HG02798 (cell line): ENCODE measurements at regions not wholly inside any gene's neighbourhood (a gene's known extent, or its start where the extent isn't known, plus 50 kb on each side); places are given as distances from the start of the nearest gene placed in this dataset.

ENCODE experiments used
- ATAC-seq: cut with Tn5 transposase; IDR thresholded peaks from one replicate; pipeline ENCODE4 v1.9.1; 2021; ENCODE audit warnings: mild to moderate bottlenecking; ENCODE audit not compliant: unreplicated experiment, poor library complexity

DNA sequence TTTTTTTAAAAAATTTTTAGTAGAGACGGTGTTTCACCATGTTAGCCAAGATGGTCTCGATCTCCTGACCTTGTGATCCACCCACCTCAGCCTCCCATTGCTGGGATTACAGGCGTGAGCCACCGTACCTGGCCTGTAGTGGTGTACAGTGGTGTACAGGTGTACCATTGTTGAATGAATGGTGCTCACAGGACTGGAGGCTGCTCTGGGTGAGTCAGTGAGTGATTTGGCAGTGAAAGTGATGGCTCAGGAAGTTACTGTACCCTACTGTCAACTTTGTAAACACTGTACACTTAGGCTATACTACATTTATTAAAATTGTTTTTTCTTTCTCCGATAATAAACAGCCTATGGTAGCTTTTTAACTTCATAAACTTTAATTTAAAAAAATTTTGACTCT is 122.8 kb upstream of the EEF1E1 start:
- no peak for ATAC-seq

DNA sequence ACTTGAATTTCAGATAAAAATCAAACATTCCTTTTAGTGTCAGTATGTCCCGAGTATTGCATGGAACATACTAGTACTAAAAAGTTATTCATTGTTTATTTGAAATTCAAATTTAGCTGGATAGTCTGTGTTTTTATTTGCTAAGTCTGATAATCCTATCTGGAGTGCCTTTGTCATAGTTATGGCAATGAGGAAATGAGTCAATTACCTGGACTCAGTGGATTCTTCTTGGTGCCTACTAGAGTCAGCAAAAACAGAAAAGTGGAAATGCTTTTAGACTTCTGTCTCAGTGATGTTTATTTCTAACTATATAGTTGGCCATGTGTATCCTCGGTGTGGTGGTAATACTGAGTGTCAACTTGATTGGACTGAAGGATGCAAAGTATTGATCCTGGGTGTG is 121.3 kb upstream of the EEF1E1 start:
- ATAC-seq = no peak

DNA sequence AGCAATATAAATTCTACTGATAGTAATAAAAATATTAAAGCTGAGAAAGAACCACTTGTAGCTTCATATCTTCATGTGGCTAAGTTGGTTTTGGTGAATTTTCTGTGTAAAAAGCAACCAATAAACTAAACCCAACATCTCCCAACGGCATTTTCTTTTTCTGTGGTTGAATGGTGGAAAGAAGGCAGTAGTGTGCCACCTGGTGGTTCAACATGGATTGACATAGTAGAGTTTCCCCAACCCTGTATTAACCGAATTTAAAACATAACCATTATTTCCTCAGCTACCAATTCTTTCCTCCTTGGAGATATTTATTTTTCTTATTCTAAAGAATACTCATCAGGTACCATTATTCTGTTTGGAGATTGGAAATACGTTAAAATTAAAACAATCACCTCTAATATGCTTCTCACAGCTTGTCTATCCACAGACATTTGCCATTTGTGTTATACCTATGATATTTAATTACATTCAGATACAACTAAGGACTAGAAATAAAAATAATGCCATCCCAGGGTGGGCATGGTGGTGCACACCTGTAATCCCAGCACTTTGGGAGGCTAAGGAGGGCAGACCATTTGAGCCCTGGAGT is 117.1 kb upstream of the EEF1E1 start:
- ATAC-seq = peak; percentile 76

DNA sequence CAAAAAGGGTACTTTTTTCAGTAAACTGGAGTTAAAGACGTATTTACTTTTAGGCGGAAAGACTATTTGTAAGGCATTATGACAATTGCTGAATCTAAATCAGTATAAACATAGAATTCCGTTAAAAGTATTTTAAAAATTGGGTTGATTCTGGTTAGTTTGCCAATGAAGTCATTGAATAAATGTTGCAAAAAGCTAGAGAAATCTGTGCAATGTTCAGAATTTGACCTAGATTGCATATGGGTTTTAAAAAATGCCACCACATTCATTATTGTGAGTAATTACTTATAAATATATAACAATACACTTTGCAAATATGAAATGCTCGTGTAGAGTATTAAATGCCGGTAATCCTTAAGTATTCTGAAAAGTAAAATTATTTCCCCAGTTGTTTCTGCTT is 116.5 kb upstream of the EEF1E1 start:
- ATAC-seq = no peak

DNA sequence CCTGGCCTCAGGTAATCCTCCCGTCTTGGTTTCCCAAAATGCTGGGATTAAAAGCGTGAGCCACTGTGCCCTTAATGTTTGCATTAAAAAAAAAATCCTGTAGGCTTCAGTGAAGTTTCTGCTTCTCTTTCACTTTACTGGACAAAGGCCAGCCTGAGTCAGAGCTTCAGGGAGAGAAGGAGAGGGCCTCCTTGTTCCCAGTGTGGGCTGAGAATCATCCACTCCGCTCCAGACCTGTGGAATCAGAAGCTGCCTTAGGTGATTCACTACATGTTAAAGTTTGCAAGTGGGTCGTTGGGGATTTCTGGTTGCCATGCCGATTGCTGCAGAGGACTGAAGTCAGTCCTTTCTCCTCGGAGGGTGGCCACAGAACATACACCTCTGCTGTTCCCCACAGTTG is 113.3 kb upstream of the EEF1E1 start:
- no peak for ATAC-seq

DNA sequence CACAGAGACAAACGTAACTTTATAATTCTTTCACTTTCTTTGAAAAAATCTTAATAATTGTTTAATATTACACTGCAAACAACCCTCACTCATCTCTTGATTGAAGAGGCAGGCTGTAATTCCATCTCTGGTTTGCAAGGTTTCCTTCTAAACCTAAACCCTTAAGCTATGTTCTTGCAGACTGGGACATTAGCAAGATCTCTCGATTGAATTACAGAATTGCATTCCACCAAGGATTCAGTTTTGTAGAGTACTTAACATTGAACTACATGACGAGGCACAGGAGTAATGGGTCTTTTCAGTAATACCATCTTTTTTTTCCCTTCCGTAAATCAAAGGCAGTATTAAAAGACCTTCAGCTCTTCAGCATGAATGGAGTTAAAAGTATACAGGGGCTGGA is 111.6 kb upstream of the EEF1E1 start:
- ATAC-seq = no peak

DNA sequence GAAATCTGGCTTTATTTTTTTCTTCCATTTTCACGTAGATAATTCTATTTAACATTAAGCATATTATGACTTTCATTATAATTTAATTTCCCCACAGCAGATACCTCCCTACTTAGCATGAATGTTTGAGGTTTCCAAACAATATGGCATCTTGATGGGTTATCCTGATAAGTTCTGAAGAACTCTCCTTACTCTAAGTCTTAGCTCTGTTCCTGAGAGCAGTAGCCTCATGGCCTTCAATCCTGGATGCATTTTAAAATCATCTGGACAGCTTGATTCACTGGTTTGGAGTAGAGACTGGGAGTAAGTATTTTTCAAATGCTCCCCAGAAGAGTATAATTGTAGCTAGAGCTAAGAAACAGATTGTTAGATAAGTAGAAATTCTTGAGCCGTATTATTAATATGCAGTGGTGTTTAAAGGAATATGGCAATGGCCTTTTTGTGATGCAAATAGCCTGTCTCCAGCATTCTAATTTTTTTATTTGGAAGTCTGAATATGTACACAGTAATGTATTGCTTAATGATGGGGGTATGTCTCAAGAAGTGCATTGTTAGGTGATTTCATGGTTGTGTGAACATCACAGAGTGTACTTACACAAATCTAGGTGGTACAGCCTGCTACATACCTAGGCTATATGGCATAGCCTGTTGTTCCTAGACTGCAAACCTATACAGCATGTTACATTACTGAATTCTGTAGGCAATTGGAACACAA is 110.5 kb upstream of the EEF1E1 start:
- no peak for ATAC-seq

DNA sequence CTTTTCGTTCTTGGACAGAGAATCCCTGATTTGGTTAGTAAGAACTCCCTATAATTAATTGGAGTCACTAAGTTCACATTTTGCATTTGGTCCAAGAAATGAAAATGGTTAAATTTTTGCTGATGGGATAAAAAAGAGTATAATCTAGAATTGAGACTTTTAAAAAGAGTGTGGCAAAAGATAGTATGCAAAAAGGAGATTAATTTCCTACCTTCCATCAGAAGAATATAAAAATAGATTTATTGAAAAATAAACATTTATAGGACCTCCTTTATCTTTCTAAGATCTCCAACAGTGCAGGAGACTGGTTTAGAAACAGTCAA is 105.5 kb upstream of the EEF1E1 start:
- ATAC-seq = no peak

DNA sequence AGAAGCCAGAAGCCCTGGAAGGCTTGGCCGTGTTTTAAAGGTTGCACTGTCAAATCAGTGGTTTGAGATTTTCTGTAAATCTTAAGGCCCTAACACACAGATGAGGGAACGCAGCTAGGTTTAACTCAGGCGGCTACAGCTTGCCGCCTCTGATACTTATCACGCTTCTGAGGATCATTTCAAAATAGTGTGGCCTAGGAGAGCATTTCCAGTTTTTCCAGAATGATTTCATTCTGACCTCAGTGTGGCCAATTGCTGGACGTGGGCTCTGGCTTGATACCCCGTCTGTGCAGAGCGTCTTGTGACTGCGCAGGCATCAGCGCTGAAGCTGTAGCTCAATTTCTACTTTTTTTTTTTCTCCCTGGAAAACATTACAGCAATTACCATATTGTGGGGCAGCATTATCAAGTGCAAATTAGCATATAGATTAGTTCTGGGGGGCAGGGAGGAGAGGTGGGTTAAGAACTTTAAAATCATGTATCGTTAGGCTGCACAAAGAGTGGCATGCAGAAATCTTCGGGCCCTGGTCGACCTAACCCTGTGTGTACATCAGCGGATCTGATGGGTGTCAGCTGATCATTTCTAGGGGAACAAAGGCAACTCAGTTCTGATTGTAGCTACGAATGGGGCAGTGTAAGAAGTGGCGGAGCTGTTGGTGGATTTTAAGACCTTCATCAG is 105.0 kb upstream of the EEF1E1 start:
- ATAC-seq = no peak

DNA sequence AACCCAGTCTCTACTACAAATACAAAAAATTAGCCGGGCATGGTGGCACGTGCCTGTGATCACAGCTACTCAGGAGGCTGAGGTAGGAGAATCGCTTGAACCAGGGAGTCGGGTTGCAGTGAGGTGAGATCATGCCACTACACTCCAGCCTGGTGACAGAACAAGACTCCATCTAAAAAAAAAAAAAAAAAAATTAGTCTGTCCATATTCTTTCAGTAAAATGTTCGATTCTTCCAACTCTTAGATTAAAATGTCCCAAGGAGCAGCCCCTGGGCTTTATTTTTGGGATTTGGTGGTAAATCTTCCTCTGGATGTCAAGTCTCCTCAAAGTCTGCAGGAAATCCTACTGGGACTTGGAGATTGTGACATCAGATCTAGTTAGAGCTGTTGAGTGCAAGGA is 101.0 kb upstream of the EEF1E1 start:
- ATAC-seq = no peak

DNA sequence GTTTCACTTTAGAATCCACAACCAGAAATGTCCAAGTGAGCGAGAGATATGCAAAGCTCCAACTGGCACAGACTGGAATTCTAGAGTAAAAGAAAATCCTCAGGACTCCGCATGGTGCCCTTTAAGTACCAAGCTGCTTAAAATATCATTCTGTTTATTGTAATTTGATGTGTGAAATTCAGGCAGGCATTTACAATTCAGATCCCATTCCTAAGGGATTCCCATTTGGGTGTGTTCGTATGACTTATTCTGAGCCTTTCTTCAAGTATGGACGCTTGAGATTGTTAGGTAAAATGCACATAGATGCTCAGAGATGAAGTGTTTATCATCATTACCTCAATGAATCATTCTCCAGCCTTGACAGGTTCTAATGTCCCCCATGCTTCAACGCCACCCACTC is 99.3 kb upstream of the EEF1E1 start:
- ATAC-seq = no peak

DNA sequence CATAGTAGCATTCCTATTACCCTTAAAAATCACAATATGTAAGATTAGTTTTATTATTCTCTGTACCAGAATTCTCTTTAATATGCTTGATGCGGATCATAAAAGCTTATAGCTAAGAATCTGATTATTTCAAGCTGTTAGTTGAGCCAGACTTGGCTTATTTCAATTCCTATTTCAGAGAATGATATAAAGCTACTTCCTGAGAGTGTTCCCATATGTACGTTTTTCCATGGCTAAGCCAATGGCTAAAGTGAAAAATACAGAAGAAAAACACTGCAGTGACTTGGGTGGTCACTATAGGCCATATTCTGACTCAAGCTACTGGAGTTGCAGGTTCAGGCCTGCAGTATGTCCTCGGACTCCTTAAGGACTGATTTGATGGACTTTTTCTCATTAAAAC is 97.9 kb upstream of the EEF1E1 start:
- ATAC-seq = no peak

DNA sequence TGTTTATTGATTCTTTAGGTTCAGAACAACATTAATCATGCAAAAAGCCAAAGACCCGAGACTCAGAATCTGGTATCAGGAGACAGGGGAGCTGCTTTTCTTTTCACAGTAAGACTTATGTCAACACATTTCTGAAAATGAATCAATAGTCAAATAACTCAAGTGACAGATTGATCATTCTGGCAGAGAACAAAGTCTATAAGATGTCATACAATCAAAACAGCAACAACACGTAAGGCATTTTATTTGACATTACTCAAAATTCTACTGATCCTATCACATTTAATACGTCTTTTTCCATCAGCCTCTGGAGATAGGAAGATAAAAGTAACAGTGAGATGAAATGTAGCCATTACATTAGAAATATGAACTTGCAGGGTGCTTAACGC is 93.4 kb upstream of the EEF1E1 start:
- no peak for ATAC-seq

DNA sequence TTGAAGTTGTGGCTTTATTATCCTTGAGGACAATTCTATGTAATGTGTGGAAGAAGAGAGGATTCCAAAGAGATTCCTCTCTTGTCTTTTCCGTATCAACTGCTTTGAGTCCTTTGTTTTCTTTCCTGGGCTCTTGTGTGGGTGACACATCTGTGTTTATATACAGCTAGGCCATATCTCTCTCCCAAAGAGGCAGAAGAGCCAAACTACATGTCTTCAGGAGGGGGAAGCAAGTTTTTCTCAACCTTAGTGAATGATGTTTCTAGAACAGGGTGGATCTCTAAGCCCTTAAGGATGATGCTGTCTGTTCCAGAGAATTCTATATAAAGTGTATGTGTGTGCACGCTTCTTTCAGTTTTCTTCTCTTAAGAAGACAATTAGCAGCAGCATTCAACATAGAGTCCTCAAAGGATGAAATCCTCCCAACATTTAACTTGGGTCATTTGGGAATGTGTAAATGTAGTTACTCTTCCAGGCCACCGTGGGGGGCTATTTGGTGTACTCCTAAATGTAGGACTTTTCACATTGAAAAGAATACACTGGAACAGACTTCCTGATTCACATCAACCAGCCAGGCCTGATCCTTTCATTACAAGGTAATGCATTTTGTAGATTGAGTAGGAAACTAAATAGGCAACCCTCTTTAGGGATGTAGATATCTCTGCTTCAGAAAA is 92.8 kb upstream of the EEF1E1 start:
- ATAC-seq = no peak

DNA sequence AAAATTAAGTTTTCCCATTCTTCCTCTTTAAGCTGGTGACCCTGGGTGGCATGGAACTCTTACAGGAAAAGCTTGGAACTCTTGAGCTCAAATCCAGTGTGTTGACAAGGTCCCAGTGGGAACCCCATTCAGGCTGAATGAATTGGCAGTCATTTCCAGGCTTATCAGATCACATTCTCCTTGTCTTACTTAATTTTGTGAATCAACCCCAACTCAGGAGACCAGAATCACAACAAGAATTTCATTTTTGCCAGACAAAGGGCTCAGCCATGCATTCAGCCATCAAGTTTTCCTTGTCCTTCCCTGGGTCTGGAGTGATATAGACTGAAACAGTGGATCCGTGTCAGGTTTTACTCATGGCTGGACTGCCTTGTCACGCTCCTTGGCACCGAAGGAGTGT is 92.1 kb upstream of the EEF1E1 start:
- ATAC-seq = no peak

DNA sequence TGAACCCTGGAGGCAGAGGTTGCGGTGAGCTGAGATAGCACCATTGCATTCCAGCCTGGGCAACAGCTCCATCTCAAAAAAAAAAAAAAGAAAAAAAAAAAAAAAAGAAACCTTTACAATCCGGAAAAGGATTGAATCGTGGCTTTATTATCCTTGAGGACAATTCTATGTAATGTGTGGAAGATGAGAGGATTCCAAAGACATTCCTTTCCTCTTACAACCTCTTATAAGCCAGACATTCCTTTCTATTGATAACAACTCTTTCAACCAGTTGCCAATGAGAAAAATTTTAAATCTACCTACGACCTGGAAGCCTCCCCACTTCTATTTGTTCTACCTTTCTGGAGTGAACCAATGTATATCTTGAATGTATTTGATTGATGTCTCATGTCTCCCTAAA is 91.2 kb upstream of the EEF1E1 start:
- ATAC-seq = no peak

DNA sequence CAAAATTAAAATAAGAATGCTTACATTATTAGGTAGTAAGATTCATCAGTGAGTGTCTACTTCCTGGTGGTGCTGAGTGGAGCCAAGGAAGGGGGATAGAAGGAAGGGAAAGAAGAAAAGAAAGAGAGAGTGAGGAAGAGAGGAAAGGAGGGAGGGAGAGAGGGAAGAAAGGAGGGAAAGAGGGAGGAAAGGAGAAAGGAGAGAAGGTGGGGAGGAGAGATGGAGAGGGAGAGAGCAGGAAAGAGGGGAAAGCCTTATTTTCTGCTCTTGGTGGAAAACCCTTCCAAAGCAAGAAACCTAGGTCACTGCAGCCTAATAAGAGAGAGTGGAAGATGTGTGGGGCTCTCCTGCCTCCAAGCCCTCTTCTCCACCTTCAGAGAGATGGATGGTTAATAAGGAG is 90.2 kb upstream of the EEF1E1 start:
- ATAC-seq = no peak

DNA sequence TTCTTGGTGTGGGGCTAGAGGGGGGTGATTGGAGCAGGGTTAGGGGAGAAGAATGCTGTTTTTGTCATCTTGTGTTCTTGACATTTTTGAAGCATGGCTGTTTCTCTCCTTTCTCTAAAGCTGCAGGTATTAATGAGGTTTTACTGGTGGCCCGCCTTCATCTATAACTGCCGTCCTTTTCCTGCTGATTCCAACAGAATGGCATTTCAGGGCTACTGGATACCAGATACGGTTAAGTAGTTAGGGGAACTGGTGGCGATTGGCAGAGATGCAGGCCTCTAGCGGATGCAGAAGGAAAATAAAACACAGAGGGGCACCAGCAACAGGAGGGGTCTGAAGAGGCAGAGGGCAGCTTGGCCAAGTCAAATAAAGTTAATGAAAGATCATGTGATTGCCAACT is 89.7 kb upstream of the EEF1E1 start:
- ATAC-seq = no peak

DNA sequence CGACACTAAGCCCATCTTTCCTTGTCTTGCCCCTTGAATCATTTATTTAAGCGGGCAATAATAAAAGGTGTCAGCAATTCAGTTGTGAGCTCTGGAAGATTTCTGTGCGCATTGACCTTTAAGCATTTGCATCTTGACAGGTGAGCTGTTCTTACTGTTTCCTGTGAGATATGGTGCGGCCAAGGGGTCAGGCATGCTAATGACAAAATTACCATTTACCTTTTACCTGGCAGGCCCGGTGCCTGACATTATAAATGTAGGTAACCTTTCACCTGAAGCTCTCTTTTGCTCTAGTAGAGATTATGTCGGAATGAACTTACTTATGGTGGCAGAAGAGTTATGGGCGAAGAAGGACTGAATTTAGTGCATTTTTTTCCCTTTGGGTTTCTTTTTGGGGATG is 89.3 kb upstream of the EEF1E1 start:
- no peak for ATAC-seq

DNA sequence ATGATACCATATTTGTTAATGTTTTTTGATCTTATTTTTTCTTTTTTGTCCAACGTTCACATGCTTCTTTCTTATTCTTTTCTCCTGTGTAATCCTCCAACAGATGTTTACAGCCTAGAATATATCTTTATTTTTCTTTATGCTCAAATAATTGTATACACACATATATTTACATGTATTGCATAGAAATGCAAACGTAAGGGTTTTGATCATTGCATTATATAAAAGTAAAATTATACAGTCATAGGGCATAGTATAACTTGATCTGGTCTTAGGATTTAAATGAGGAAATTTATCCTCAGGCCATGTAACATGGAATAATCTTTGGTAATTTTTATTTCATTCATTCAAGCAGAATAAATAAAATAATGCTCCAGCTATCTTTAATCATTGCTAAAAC is 84.9 kb upstream of the EEF1E1 start:
- no peak for ATAC-seq

DNA sequence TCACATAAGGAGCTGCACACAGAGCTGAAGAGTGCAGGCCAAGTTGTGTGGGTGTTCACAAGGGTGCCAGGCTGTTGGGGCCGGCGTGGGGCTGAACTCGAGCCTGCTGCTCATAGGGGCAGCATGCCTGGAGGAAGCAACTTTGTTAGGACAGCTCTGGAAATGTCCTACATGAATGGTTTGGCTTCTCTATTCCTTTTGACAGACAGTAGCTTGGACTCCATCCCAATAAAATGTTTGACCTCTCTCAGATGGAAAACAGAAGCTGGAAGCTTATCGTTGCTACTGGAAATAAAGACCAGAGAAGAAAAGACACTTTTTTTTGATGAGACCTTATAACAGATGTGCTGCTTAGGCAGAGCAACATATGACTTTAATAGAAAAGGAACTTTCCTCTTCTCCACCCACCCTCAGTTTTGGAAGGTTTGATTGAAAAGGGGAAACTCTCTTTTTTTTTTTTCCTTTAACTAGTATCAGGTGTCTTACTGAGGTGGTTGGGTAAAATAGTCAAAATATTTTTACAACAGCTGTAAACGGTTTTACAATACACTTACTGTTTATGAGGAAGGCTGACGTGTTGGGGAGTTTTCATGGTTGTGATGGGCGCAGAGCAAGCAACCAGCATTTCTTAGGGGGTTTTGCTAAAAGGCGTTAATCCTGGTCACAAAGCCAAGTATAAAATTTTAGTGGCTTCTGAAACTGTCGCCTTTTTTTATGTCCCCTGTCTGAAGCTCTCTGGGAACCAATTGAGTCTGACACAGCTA is 80.7 kb upstream of the EEF1E1 start:
- peak; percentile 48 for ATAC-seq
